ENCODE measurements at regions not wholly inside any gene's neighbourhood (a gene's known extent, or its start where the extent isn't known, plus 50 kb on each side); places are given as distances from the start of the nearest gene placed in this dataset.

GRCh38 chr3:147699175-147699838, 290.1 kb downstream of the ZIC1 start:
- TF ChIP-seq, protein P1, sequence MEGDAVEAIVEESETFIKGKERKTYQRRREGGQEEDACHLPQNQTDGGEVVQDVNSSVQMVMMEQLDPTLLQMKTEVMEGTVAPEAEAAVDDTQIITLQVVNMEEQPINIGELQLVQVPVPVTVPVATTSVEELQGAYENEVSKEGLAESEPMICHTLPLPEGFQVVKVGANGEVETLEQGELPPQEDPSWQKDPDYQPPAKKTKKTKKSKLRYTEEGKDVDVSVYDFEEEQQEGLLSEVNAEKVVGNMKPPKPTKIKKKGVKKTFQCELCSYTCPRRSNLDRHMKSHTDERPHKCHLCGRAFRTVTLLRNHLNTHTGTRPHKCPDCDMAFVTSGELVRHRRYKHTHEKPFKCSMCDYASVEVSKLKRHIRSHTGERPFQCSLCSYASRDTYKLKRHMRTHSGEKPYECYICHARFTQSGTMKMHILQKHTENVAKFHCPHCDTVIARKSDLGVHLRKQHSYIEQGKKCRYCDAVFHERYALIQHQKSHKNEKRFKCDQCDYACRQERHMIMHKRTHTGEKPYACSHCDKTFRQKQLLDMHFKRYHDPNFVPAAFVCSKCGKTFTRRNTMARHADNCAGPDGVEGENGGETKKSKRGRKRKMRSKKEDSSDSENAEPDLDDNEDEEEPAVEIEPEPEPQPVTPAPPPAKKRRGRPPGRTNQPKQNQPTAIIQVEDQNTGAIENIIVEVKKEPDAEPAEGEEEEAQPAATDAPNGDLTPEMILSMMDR (IDR thresholded peaks at IDR 0.05 in 8 of 11, conservative IDR thresholded peaks at IDR 0.05 in 3 of 11), result no peak
- no peak for TF ChIP-seq POLR2AphosphoS5 (IDR thresholded peaks at IDR 0.05)
